K562 (cell line): ENCODE measurements at regions not wholly inside any gene's neighbourhood (a gene's known extent, or its start where the extent isn't known, plus 50 kb on each side); places are given as distances from the start of the nearest gene placed in this dataset.

ENCODE experiments used
- ATF6 ChIP-seq: sonication (generic); formaldehyde crosslinking; IDR thresholded peaks from 2 replicates; pipeline ENCODE4 v1.4.0; 2020; ENCODE audit warnings: mild to moderate bottlenecking, missing genetic modification reagents
- E2F5 ChIP-seq: sonication (generic); formaldehyde crosslinking; IDR thresholded peaks from 2 replicates; pipeline ENCODE4 v1.8.0; 2022; ENCODE audit warnings: mild to moderate bottlenecking, missing genetic modification reagents
- MBD1 ChIP-seq: fragments of 250-450 bp; sonication (Bioruptor Pico); IDR thresholded peaks from 2 replicates; pipeline ENCODE4 v1.8.0; 2022; ENCODE audit warnings: inconsistent platforms
- NCOA2 ChIP-seq, 2 experiments: fragments of 450-650 bp; IDR thresholded peaks; 2 replicates each; pipeline ENCODE4 v1.6.1; 2018; ENCODE audit warnings: mild to moderate bottlenecking in 2 of 2, moderate library complexity in 1 of 2; ENCODE audit not compliant: partially characterized antibody in 2 of 2
- PREB ChIP-seq: sonication (generic); formaldehyde crosslinking; IDR thresholded peaks from 2 replicates; pipeline ENCODE4 v1.8.1; 2023; ENCODE audit warnings: mild to moderate bottlenecking, missing genetic modification reagents
- RUNX1 ChIP-seq: sonication (generic); IDR thresholded peaks from 2 replicates; pipeline ENCODE4 v1.6.1; 2016; ENCODE audit warnings: antibody characterized with exemption, low read depth
- SMARCE1 ChIP-seq: fragments of 450-650 bp; IDR thresholded peaks from 2 replicates; pipeline ENCODE4 v1.7.1; 2016; ENCODE audit warnings: mild to moderate bottlenecking
- TRIM24 ChIP-seq, 2 experiments: fragments of 450-650 bp; IDR thresholded peaks; 2 replicates each; pipeline ENCODE4 v1.6.1; 2016
- ZBTB17 ChIP-seq: fragments of 450-650 bp; formaldehyde crosslinking; IDR thresholded peaks from 2 replicates; pipeline ENCODE4 v1.4.0; 2020; ENCODE audit warnings: mild to moderate bottlenecking
- ZNF217 ChIP-seq: sonication (generic); formaldehyde crosslinking; IDR thresholded peaks from 2 replicates; pipeline ENCODE4 v1.8.0; 2022; ENCODE audit warnings: mild to moderate bottlenecking, missing genetic modification reagents
- ZNF318 ChIP-seq, 2 experiments: fragments of 450-650 bp; IDR thresholded peaks; 2 replicates each; pipeline ENCODE4 v1.6.1; 2016; ENCODE audit warnings: mild to moderate bottlenecking in 2 of 2, borderline replicate concordance in 1 of 2, low read depth in 1 of 2, moderate library complexity in 1 of 2
- ZNF561 ChIP-seq: fragments of 450-650 bp; formaldehyde crosslinking; conservative IDR thresholded peaks from 2 replicates; pipeline ENCODE4 v1.4.0; 2020; ENCODE audit warnings: mild to moderate bottlenecking, moderate library complexity
- ZNF699 ChIP-seq: fragments of 250-450 bp; sonication (Bioruptor Pico); IDR thresholded peaks from 2 replicates; pipeline ENCODE4 v1.8.0; 2021; ENCODE audit warnings: mild to moderate bottlenecking, moderate library complexity; ENCODE audit not compliant: insufficient replicate concordance

GRCh38 chr12:116336542-116337065 lies 59.1 kb upstream of the MED13L start (continued):
- no peak for TF ChIP-seq PREB (CRISPR knock-in tag)
- TF ChIP-seq TRIM24 (IDR thresholded peaks at IDR 0.05), result 0 out of 4 replicates have a peak, but pooled peaks of 1 of the 2 experiments have one; percentile 26
- no peak for TF ChIP-seq NCOA2 (IDR thresholded peaks at IDR 0.05; ENCODE audit: partially characterized antibody in 2 of 2)
- no peak for TF ChIP-seq ZNF561 (CRISPR knock-in tag)
- no peak for TF ChIP-seq E2F5 (CRISPR knock-in tag)
- TF ChIP-seq RUNX1, result no peak
- no peak for TF ChIP-seq ZNF318 (IDR thresholded peaks at IDR 0.05; ENCODE audit: borderline replicate concordance in 1 of 2, low read depth in 1 of 2)
- no peak for TF ChIP-seq MBD1 (CRISPR knock-in tag)
- no peak for TF ChIP-seq ZNF217 (CRISPR knock-in tag)
- no peak for TF ChIP-seq ATF6 (CRISPR knock-in tag)
- TF ChIP-seq ZBTB17, result no peak
- no peak for TF ChIP-seq ZNF699 (CRISPR knock-in tag)
- TF ChIP-seq SMARCE1, result no peak
